ENCODE measurements at regions not wholly inside any gene's neighbourhood (a gene's known extent, or its start where the extent isn't known, plus 50 kb on each side); places are given as distances from the start of the nearest gene placed in this dataset.

DNA sequence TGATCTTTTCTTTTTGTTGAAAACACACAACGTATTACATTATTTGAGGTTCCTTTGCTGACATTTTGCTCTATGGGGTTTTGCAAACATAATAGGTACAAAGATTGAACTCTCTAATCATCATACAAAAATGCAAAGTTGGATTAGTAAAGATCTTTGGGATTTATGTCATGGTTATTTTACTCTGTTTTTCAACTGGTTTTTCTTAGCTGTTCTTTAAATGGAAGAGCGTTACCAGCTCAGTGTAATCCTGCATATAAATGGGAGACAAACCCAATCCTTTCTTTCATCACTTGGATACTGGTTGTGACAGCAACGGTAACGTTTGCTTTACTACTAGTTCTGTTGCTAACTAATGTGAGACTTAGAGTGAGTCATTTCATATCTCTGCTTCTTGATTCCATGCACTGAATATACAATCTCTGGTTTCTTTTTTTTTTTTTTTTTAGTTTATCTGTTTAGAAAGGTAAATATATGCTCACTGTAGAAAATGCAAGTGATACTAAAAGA lies 104.9 kb upstream of the NOVA1 start:
- Mint-ChIP-seq H3K27me3 (ENCODE audit: low read depth, unreplicated experiment) (no peaks in the 10 kb centered on the region), H3K9me3 (ENCODE audit: unreplicated experiment) (no peaks in the 10 kb centered on the region), H3K4me3 (ENCODE audit: unreplicated experiment) (no peak overlapping the region), H3K27ac (ENCODE audit: unreplicated experiment) (no peak overlapping the region), H3K36me3 (ENCODE audit: low read depth, unreplicated experiment) (no peaks in the 10 kb centered on the region), H3K4me1 (ENCODE audit: low read depth, unreplicated experiment) (no peaks in the 10 kb centered on the region)
- Histone ChIP-seq H3K9me3 (ENCODE audit: insufficient read depth, low read depth, low read length) (no peaks in the 10 kb centered on the region), H3K27me3 (ENCODE audit: insufficient read depth, low read length) (no peaks in the 10 kb centered on the region), H4K20me1 (ENCODE audit: insufficient read depth, low read length) (no peaks in the 10 kb centered on the region), H3K27ac (ENCODE audit: low read depth, low read length) (no peak overlapping the region), H3K4me2 (ENCODE audit: low read length) (no peak overlapping the region), H3K79me2 (ENCODE audit: insufficient read depth, low read length) (no peaks in the 10 kb centered on the region), H3K36me3 (ENCODE audit: insufficient read depth, low read length) (no peaks in the 10 kb centered on the region), H2AFZ (ENCODE audit: low read depth, low read length) (no peak overlapping the region), H3K4me3 (ENCODE audit: insufficient read depth, low read depth, low read length) (no peak overlapping the region), H3K4me1 (ENCODE audit: insufficient read depth, low read length) (no peaks in the 10 kb centered on the region), H3K9ac (ENCODE audit: low read length) (no peak overlapping the region)
- DNase-seq (ENCODE audit: low read depth) (peak; percentile 25), FAIRE-seq (no peak)
- no peak for TF ChIP-seq EZH2 (IDR thresholded peaks at IDR 0.05; ENCODE audit: insufficient read depth, low read length)
- TF ChIP-seq, protein P1, sequence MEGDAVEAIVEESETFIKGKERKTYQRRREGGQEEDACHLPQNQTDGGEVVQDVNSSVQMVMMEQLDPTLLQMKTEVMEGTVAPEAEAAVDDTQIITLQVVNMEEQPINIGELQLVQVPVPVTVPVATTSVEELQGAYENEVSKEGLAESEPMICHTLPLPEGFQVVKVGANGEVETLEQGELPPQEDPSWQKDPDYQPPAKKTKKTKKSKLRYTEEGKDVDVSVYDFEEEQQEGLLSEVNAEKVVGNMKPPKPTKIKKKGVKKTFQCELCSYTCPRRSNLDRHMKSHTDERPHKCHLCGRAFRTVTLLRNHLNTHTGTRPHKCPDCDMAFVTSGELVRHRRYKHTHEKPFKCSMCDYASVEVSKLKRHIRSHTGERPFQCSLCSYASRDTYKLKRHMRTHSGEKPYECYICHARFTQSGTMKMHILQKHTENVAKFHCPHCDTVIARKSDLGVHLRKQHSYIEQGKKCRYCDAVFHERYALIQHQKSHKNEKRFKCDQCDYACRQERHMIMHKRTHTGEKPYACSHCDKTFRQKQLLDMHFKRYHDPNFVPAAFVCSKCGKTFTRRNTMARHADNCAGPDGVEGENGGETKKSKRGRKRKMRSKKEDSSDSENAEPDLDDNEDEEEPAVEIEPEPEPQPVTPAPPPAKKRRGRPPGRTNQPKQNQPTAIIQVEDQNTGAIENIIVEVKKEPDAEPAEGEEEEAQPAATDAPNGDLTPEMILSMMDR (IDR thresholded peaks at IDR 0.05; ENCODE audit: insufficient read depth, low read depth, low read length): no peak

DNA sequence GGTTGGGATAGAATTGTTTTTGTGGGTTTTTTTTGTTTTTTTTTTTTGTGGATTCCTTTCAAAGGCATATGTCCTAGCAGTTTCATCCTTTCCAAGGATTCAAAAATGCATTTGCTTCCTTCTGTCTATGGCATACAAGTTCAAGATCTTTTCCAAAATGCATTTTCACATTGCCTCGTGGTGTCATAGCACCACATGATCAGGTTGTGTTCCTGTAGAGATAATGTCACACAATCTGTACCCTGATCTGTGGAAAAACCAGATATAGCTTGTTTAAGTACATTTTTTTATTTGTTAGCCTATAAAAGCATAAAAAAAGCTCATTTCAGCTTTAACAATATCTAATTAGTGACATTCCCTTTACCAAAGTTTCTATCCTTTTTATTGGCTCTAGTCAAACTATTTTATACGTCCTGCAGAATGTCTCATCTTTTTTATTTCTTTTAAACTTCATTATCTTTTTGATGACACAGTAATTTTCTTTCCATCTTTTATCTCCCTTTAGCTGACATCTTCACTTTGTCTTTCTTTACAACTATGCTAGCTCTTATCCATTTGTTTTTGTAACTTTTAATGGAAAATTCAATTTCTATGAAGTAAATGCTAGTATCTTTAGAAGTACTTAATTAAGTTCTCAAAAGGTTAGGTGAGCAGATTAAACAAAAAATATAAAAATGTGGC lies 106.0 kb upstream of the NOVA1 start:
- Histone ChIP-seq H3K4me1 (ENCODE audit: insufficient read depth, low read length) (no peaks in the 10 kb centered on the region), H3K9me3 (ENCODE audit: insufficient read depth, low read depth, low read length) (no peaks in the 10 kb centered on the region), H3K27me3 (ENCODE audit: insufficient read depth, low read length) (no peaks in the 10 kb centered on the region), H3K27ac (ENCODE audit: low read depth, low read length) (no peak overlapping the region), H3K79me2 (ENCODE audit: insufficient read depth, low read length) (no peaks in the 10 kb centered on the region), H2AFZ (ENCODE audit: low read depth, low read length) (no peak overlapping the region), H3K4me2 (ENCODE audit: low read length) (no peak overlapping the region), H4K20me1 (ENCODE audit: insufficient read depth, low read length) (no peaks in the 10 kb centered on the region), H3K36me3 (ENCODE audit: insufficient read depth, low read length) (no peaks in the 10 kb centered on the region), H3K9ac (ENCODE audit: low read length) (no peak overlapping the region), H3K4me3 (ENCODE audit: insufficient read depth, low read depth, low read length) (no peak overlapping the region)
- no peak for DNase-seq (ENCODE audit: low read depth)
- no peaks in the 10 kb centered on the region for H3K4me1 Mint-ChIP-seq (ENCODE audit: low read depth, unreplicated experiment)
- FAIRE-seq: no peak
- no peak overlapping the region for H3K27ac Mint-ChIP-seq (ENCODE audit: unreplicated experiment)
- no peaks in the 10 kb centered on the region for H3K36me3 Mint-ChIP-seq (ENCODE audit: low read depth, unreplicated experiment)
- TF ChIP-seq, protein P1 (IDR thresholded peaks at IDR 0.05; ENCODE audit: insufficient read depth, low read depth, low read length): no peak
- no peak for TF ChIP-seq EZH2 (IDR thresholded peaks at IDR 0.05; ENCODE audit: insufficient read depth, low read length)
- H3K27me3 Mint-ChIP-seq (ENCODE audit: low read depth, unreplicated experiment): no peaks in the 10 kb centered on the region
- H3K9me3 Mint-ChIP-seq (ENCODE audit: unreplicated experiment): no peaks in the 10 kb centered on the region
- no peak overlapping the region for H3K4me3 Mint-ChIP-seq (ENCODE audit: unreplicated experiment)

GRCh38 chr14:26707234-26707633 lies 109.4 kb upstream of the NOVA1 start:
- H3K4me1 ChIP-seq (ENCODE audit: insufficient read depth, low read length): no peaks in the 10 kb centered on the region
- H3K27ac ChIP-seq (ENCODE audit: low read depth, low read length): no peak overlapping the region
- Mint-ChIP-seq H3K4me3 (ENCODE audit: unreplicated experiment) (no peak overlapping the region), H3K9me3 (ENCODE audit: unreplicated experiment) (no peaks in the 10 kb centered on the region), H3K4me1 (ENCODE audit: low read depth, unreplicated experiment) (peaks cover 4% of the 10 kb centered on the region), H3K36me3 (ENCODE audit: low read depth, unreplicated experiment) (no peaks in the 10 kb centered on the region), H3K27ac (ENCODE audit: unreplicated experiment) (no peak overlapping the region), H3K27me3 (ENCODE audit: low read depth, unreplicated experiment) (no peaks in the 10 kb centered on the region)
- no peaks in the 10 kb centered on the region for H4K20me1 ChIP-seq (ENCODE audit: insufficient read depth, low read length)
- no peaks in the 10 kb centered on the region for H3K9me3 ChIP-seq (ENCODE audit: insufficient read depth, low read depth, low read length)
- no peak overlapping the region for H3K4me2 ChIP-seq (ENCODE audit: low read length)
- H2AFZ ChIP-seq (ENCODE audit: low read depth, low read length): no peak overlapping the region
- H3K27me3 ChIP-seq (ENCODE audit: insufficient read depth, low read length): no peaks in the 10 kb centered on the region
- TF ChIP-seq, protein P1 (IDR thresholded peaks at IDR 0.05; ENCODE audit: insufficient read depth, low read depth, low read length): no peak
- TF ChIP-seq EZH2 (IDR thresholded peaks at IDR 0.05; ENCODE audit: insufficient read depth, low read length): no peak
- no peak for FAIRE-seq
- no peaks in the 10 kb centered on the region for H3K36me3 ChIP-seq (ENCODE audit: insufficient read depth, low read length)
- H3K9ac ChIP-seq (ENCODE audit: low read length): no peak overlapping the region
- DNase-seq (ENCODE audit: low read depth): no peak
- H3K79me2 ChIP-seq (ENCODE audit: insufficient read depth, low read length): no peaks in the 10 kb centered on the region
- H3K4me3 ChIP-seq (ENCODE audit: insufficient read depth, low read depth, low read length): no peak overlapping the region
